CD14-positive monocyte (primary cell): ENCODE measurements at regions not wholly inside any gene's neighbourhood (a gene's known extent, or its start where the extent isn't known, plus 50 kb on each side); places are given as distances from the start of the nearest gene placed in this dataset.

Experiments used
- DNase-seq, 3 donors: peaks; one replicate each; pipeline ENCODE4 v3.0.0-alpha.2; 2011 to 2022
- H2AFZ ChIP-seq: 2 replicates; pipeline ENCODE4 v1.6.0; 2012; ENCODE audit warnings: mild to moderate bottlenecking, low read depth, low read length, inconsistent platforms; ENCODE audit not compliant: insufficient read depth, poor library complexity, severe bottlenecking
- H3K27ac ChIP-seq, 2 donors: 1 replicate in 1 of 2; 2 replicates in 1 of 2; pipeline ENCODE4 v1.5.1; 2012 to 2013; ENCODE audit warnings: low read length in 2 of 2, control low read depth in 1 of 2, inconsistent platforms in 1 of 2, low read depth in 1 of 2, mild to moderate bottlenecking in 1 of 2
- H3K27me3 ChIP-seq, 2 donors: one replicate each; pipeline versions ENCODE4 v1.6.0 to v1.6.1; 2011 to 2013; ENCODE audit warnings: low read length in 2 of 2; ENCODE audit not compliant: control insufficient read depth in 2 of 2, insufficient read depth in 2 of 2
- H3K36me3 ChIP-seq, 2 donors: replicated peaks in 1 of 2; 1 replicate in 1 of 2; 2 replicates in 1 of 2; pipeline versions ENCODE4 v1.5.1 to v1.6.1; 2012 to 2013; ENCODE audit warnings: low read length in 2 of 2, control low read depth in 1 of 2, inconsistent platforms in 1 of 2, mild to moderate bottlenecking in 1 of 2; ENCODE audit not compliant: insufficient read depth in 2 of 2, control insufficient read depth in 1 of 2
- H3K4me1 ChIP-seq, 2 donors: 1 replicate in 1 of 2; 2 replicates in 1 of 2; pipeline versions ENCODE4 v1.5.1 to v1.6.1; 2012 to 2013; ENCODE audit warnings: low read length in 2 of 2, control low read depth in 1 of 2, inconsistent platforms in 1 of 2, mild to moderate bottlenecking in 1 of 2, moderate library complexity in 1 of 2; ENCODE audit not compliant: insufficient read depth in 2 of 2, control insufficient read depth in 1 of 2
- H3K4me2 ChIP-seq: replicated peaks from 2 replicates; pipeline ENCODE3; 2012; ENCODE audit warnings: low read length, moderate library complexity, mild to moderate bottlenecking; ENCODE audit not compliant: poor library complexity, severe bottlenecking; ENCODE audit errors: extremely low read depth
- H3K4me3 ChIP-seq, 3 experiments: fragments of 200-600 bp in 1 of 3; sonication (generic) in 1 of 3; replicated peaks in 1 of 3; 1 replicate in 2 of 3; 2 replicates in 1 of 3; pipeline ENCODE4 v1.5.1; 2011 to 2013; ENCODE audit warnings: low read length in 3 of 3, mild to moderate bottlenecking in 3 of 3, control low read depth in 2 of 3, low read depth in 2 of 3, inconsistent platforms in 1 of 3, moderate library complexity in 1 of 3
- H3K79me2 ChIP-seq: 2 replicates; pipeline ENCODE4 v1.6.0; 2012; ENCODE audit warnings: mild to moderate bottlenecking, control low read depth, inconsistent platforms, low read length, moderate library complexity; ENCODE audit not compliant: insufficient read depth
- H3K9ac ChIP-seq: 2 replicates; pipeline ENCODE4 v1.6.0; 2017; ENCODE audit warnings: low read length, mild to moderate bottlenecking; ENCODE audit not compliant: insufficient read depth, poor library complexity, severe bottlenecking
- H3K9me3 ChIP-seq, 2 donors: replicated peaks in 1 of 2; 1 replicate in 1 of 2; 2 replicates in 1 of 2; pipeline versions ENCODE4 v1.5.1 to v1.6.1; 2012 to 2013; ENCODE audit warnings: low read length in 2 of 2, control low read depth in 1 of 2; ENCODE audit not compliant: control insufficient read depth in 1 of 2, insufficient read depth in 1 of 2
- H4K20me1 ChIP-seq: 2 replicates; pipeline ENCODE4 v1.6.0; 2012; ENCODE audit warnings: mild to moderate bottlenecking, low read length, control low read depth, moderate library complexity; ENCODE audit not compliant: insufficient read depth
- H3K27ac Mint-ChIP-seq, 7 donors: one replicate each; pipeline ENCODE4 v1.8.0; 2020; ENCODE audit warnings: mild to moderate bottlenecking in 7 of 7, mixed read lengths in 7 of 7, moderate library complexity in 6 of 7, inconsistent platforms in 2 of 7
- H3K27me3 Mint-ChIP-seq, 3 donors: one replicate each; pipeline ENCODE4 v1.8.0; 2021 to 2022; ENCODE audit warnings: low read depth in 3 of 3, mild to moderate bottlenecking in 3 of 3, mixed read lengths in 3 of 3, moderate library complexity in 3 of 3, inconsistent platforms in 1 of 3
- H3K36me3 Mint-ChIP-seq, 2 donors: one replicate each; pipeline ENCODE4 v1.8.0; 2020; ENCODE audit warnings: mixed read lengths in 2 of 2, inconsistent platforms in 1 of 2, mild to moderate bottlenecking in 1 of 2
- H3K4me1 Mint-ChIP-seq: one replicate; pipeline ENCODE4 v1.8.0; 2020; ENCODE audit warnings: mild to moderate bottlenecking, mixed read lengths
- H3K4me3 Mint-ChIP-seq, 2 donors: one replicate each; pipeline ENCODE4 v1.8.0; 2020; ENCODE audit warnings: mild to moderate bottlenecking in 2 of 2, mixed read lengths in 2 of 2, moderate library complexity in 1 of 2
- H3K9me3 Mint-ChIP-seq, 7 donors: one replicate each; pipeline ENCODE4 v1.8.0; 2020 to 2022; ENCODE audit warnings: mixed read lengths in 7 of 7, mild to moderate bottlenecking in 6 of 7, moderate library complexity in 6 of 7, inconsistent platforms in 2 of 7
- CTCF ChIP-seq: fragments of 200-600 bp; IDR thresholded peaks from one replicate; pipeline ENCODE4 v1.8.0; 2022; ENCODE audit warnings: antibody characterized with exemption, mild to moderate bottlenecking
- WGBS: methylation state at CpG from one replicate; pipeline ENCODE4 v1.1.5; 2013; ENCODE audit warnings: missing lambda C conversion rate; ENCODE audit not compliant: insufficient coverage; 5-methylcytosine and 5-hydroxymethylcytosine counted together
- intact Hi-C, 2 donors: fragments of 100-400 bp; cut with micrococcal nuclease; formaldehyde crosslinking; loops; one replicate each; pipeline versions ENCODE4 v1.15.0 to v1.15.1; 2023

GRCh38 chr12:65756956-65757511, 67.2 kb upstream of the HMGA2 start:
- Histone ChIP-seq H3K4me2 (no peak overlapping the region), H2AFZ (no peak overlapping the region), H3K9me3 (no peaks in the 10 kb centered on the region), H3K79me2 (no peaks in the 10 kb centered on the region), H3K9ac (no peak overlapping the region), H3K4me1 (no peaks in the 10 kb centered on the region), H3K4me3 (no peak overlapping the region), H3K36me3 (no peaks in the 10 kb centered on the region), H3K27ac (no peak overlapping the region), H3K27me3 (peaks cover 0 to 4% of the 10 kb centered on the region in 2 donors), H4K20me1 (no peaks in the 10 kb centered on the region)
- no peaks in the 10 kb centered on the region for H3K9me3 Mint-ChIP-seq
- no peak for TF ChIP-seq CTCF
- H3K4me3 Mint-ChIP-seq = no peak overlapping the region
- H3K36me3 Mint-ChIP-seq = no peaks in the 10 kb centered on the region
- no peak overlapping the region for H3K27ac Mint-ChIP-seq
- no peak for DNase-seq
- intact Hi-C loops = no loop called here
- WGBS = 60% methylated on average over 2 of the region's 2 CpGs
- H3K4me1 Mint-ChIP-seq = no peaks in the 10 kb centered on the region
- peaks cover 5 to 13% (median 6%) of the 10 kb centered on the region in 3 donors for H3K27me3 Mint-ChIP-seq

GRCh38 chr12:65758401-65758800, 65.9 kb upstream of the HMGA2 start:
- no peak overlapping the region for H3K9ac ChIP-seq
- H3K27me3 ChIP-seq = peaks cover 0 to 4% of the 10 kb centered on the region in 2 donors
- no peaks in the 10 kb centered on the region for H3K36me3 ChIP-seq
- Mint-ChIP-seq H3K9me3 (no peaks in the 10 kb centered on the region), H3K27me3 (peaks cover 5 to 13% (median 6%) of the 10 kb centered on the region in 3 donors), H3K4me3 (no peak overlapping the region), H3K36me3 (no peaks in the 10 kb centered on the region), H3K4me1 (no peaks in the 10 kb centered on the region), H3K27ac (peak overlapping the region in 1 of 7 donors; percentile 48)
- H3K79me2 ChIP-seq = no peaks in the 10 kb centered on the region
- H3K4me1 ChIP-seq = no peaks in the 10 kb centered on the region
- TF ChIP-seq CTCF = no peak
- WGBS = 69% methylated on average over 1 of the region's 2 CpGs
- no peak overlapping the region for H3K4me2 ChIP-seq
- no peaks in the 10 kb centered on the region for H4K20me1 ChIP-seq
- H3K27ac ChIP-seq = no peak overlapping the region
- intact Hi-C loops = no loop called here
- no peak for DNase-seq
- H3K9me3 ChIP-seq = no peaks in the 10 kb centered on the region
- H2AFZ ChIP-seq = no peak overlapping the region
- no peak overlapping the region for H3K4me3 ChIP-seq
